Skin of body (tissue), 1 donor: ENCODE measurements at regions not wholly inside any gene's neighbourhood (a gene's known extent, or its start where the extent isn't known, plus 50 kb on each side); places are given as distances from the start of the nearest gene placed in this dataset.

ENCODE experiments used
- DNase-seq: peaks from one replicate; lab custom pipeline; 2025; lab: John Stamatoyannopoulos, UW

DNA sequence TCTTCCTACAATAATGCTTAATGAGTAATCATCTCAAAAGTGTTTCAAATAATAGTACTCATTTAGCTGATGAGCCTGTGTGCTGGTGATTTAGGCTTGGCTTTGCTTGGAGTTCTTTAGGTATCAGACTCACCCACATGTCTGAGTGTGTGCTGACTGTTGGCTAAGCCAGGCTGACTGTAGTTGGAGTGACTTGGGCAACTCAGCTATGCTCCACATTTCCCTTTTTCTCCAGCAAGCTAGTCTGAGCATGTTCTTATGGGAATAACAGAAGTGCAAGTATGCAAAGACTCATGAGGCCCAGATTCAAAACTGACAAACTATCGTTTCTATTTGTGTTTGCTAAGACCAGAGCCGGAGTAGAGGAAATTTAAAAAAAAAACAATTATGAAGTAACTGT is 99.0 kb upstream of the ADGRL4 start:
- no peak for DNase-seq

GRCh38 chr1:79104617-79105016 is 98.1 kb upstream of the ADGRL4 start:
- no peak for DNase-seq

DNA sequence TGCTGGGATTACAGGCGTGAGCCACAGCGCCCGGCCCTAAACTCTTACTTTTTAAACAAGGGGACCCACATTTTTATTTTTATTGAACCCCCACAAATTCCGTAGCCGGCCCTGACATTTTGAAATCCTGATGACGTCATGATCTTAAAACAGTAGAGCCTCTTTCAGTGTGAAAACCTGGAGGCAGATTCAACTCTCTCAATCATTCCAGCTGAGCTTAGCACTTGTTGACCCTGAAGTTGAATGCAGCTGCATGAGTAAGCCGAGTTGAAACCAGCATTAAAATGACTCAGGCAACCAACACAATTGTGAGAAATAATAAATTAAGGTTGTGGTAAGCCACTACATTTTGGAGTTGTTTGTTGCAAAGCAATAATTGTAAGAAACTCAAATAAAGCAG is 93.9 kb upstream of the ADGRL4 start:
- no peak for DNase-seq

GRCh38 chr1:79090985-79091384 is 84.5 kb upstream of the ADGRL4 start:
- no peak for DNase-seq

DNA sequence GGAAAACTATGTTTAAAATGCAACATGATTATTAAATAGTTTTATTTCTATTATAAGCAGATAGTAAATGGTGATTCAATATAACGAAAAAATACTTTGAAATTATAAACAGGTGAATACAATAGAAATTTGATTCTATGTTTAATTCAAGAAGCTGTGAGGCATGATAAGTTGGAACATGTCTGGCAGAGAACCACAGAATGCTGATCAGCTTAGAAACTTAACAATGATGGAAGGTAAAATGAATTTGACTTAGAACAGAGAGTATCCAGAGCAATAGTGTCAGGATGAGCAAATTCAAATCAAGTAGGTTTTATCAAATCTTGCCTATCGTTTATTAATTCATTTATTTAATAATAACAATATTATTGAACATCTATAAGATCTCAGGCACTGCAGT is 83.4 kb upstream of the ADGRL4 start:
- no peak for DNase-seq

DNA sequence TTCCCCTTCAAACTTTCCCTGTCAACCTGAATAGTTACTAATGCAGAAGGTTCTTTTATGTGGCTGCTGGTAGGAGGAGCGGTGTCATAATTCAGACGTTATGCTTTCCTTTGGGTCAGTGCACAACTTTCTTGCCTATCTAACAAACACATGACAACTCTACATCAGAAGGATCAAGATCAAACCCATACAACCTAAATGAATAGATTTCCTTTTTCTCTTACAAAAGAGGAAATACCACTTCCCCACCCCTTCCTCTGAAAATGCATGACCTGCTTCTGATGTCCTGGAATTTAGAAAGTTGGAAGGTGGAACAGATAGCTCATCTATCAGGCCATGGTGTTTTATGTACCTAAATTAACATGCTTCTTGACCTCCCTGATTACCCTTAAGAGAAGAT is 75.7 kb upstream of the ADGRL4 start:
- no peak for DNase-seq

- DNase-seq = peak; percentile 24
Observed at GRCh38 chr1:79079770-79080169, 73.2 kb upstream of the ADGRL4 start.

- no peak for DNase-seq
Observed at GRCh38 chr1:79074975-79075374, 68.4 kb upstream of the ADGRL4 start.

DNA sequence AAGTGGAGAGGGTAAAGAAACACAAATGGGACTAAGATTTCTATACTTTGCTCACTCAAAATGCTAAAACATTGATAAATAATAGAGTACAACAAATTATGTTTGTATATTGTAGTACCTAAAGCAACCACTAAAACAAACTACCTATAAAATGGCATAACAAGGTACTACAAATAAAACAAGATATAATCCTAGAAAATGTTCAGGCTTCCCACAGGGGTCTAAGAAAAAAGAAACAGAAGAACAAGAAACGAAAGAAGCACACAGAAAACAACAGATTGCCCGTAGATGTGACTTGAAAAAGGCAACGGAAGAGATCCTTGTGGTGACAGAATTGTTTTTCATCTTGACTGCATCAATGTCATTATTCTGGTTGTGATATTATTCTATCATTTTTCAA is 63.3 kb upstream of the ADGRL4 start:
- DNase-seq = no peak

DNA sequence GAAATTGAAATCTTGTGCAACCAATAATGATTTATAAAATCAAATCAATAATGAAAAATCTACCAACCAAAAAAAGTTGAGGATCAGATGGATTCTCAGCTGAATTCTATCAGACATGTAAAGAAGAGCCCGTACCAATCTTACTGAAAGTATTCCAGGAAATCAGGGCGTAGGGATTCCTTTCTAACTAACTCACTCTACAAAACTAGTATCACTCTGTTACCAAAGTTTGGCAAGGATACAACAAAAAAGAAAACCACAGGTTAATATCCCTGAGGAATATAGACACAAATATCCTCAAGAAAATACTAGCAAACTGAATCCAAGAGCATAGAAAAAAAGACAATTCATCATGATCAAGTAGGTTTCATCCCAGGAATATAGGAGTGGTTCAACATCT is 52.8 kb upstream of the ADGRL4 start:
- DNase-seq = no peak
